Thoracic aorta (tissue), 2 donors: ENCODE measurements at regions not wholly inside any gene's neighbourhood (a gene's known extent, or its start where the extent isn't known, plus 50 kb on each side); places are given as distances from the start of the nearest gene placed in this dataset.

Experiments
- ATAC-seq: fragments of 150-250 bp; one replicate; pipeline ENCODE4 v1.8.0; 2017; ENCODE audit warnings: low read depth; ENCODE audit not compliant: insufficient number of reproducible peaks, low FRiP score
- DNase-seq: peaks from one replicate; pipeline ENCODE4 v3.0.0-alpha.2; 2020; ENCODE audit warnings: low spot score
- H3K27ac ChIP-seq, 2 donors: fragments of 200-600 bp; sonication (generic); 1 replicate in 1 of 2; 2 replicates in 1 of 2; pipeline ENCODE4 v1.5.1; 2016; ENCODE audit warnings: mild to moderate bottlenecking in 2 of 2, moderate library complexity in 2 of 2
- H3K27me3 ChIP-seq: fragments of 200-600 bp; sonication (generic); replicated peaks from 2 replicates; pipeline ENCODE4 v1.6.0; 2016; ENCODE audit warnings: mild to moderate bottlenecking; ENCODE audit not compliant: insufficient read depth
- H3K36me3 ChIP-seq: fragments of 200-600 bp; sonication (generic); one replicate; pipeline ENCODE4 v1.5.1; 2016
- H3K4me1 ChIP-seq, 2 donors: fragments of 200-600 bp; sonication (generic); 1 replicate in 1 of 2; 2 replicates in 1 of 2; pipeline versions ENCODE4 v1.5.1 to v1.6.0; 2016; ENCODE audit warnings: low read depth in 2 of 2, mild to moderate bottlenecking in 1 of 2; ENCODE audit not compliant: control insufficient read depth in 1 of 2
- H3K4me3 ChIP-seq: fragments of 200-600 bp; sonication (generic); 2 replicates; pipeline ENCODE4 v1.5.1; 2016; ENCODE audit warnings: mild to moderate bottlenecking
- H3K9me3 ChIP-seq: fragments of 200-600 bp; sonication (generic); 2 replicates; pipeline ENCODE4 v1.5.1; 2016
- CTCF ChIP-seq: fragments of 200-600 bp; sonication (generic); IDR thresholded peaks from one replicate; pipeline ENCODE4 v1.5.1; 2019; ENCODE audit warnings: antibody characterized with exemption

GRCh38 chr6:140775061-140775460 lies 1357.7 kb upstream of the GJE1 start:
- DNase-seq (no peak), ATAC-seq (no peak)
- H3K4me3 ChIP-seq: no peak overlapping the region
- no peaks in the 10 kb centered on the region for H3K9me3 ChIP-seq
- H3K36me3 ChIP-seq: no peaks in the 10 kb centered on the region
- H3K4me1 ChIP-seq: peaks cover 7 to 21% of the 10 kb centered on the region in 2 donors
- H3K27me3 ChIP-seq: no peaks in the 10 kb centered on the region
- no peak overlapping the region for H3K27ac ChIP-seq
- TF ChIP-seq CTCF: no peak

- no peak for ATAC-seq
- no peak overlapping the region for H3K4me3 ChIP-seq
- no peak overlapping the region for H3K27ac ChIP-seq
Observed at GRCh38 chr6:140774080-140774505, 1358.6 kb upstream of the GJE1 start.

GRCh38 chr6:140773276-140773675 lies 1359.4 kb upstream of the GJE1 start:
- Histone ChIP-seq H3K27me3 (no peaks in the 10 kb centered on the region), H3K36me3 (no peaks in the 10 kb centered on the region), H3K27ac (no peak overlapping the region), H3K4me1 (peaks cover 7 to 21% of the 10 kb centered on the region in 2 donors), H3K4me3 (no peak overlapping the region), H3K9me3 (no peaks in the 10 kb centered on the region)
- DNase-seq (no peak), ATAC-seq (no peak)
- no peak for TF ChIP-seq CTCF

More at GRCh38 chr6:140774080-140774505, 1358.6 kb upstream of the GJE1 start:
- DNase-seq: no peak
- no peaks in the 10 kb centered on the region for H3K9me3 ChIP-seq
- no peaks in the 10 kb centered on the region for H3K27me3 ChIP-seq
- no peaks in the 10 kb centered on the region for H3K36me3 ChIP-seq
- peaks cover 7 to 21% of the 10 kb centered on the region in 2 donors for H3K4me1 ChIP-seq
- TF ChIP-seq CTCF: no peak

GRCh38 chr6:140772576-140772975 lies 1360.1 kb upstream of the GJE1 start:
- peaks cover 7 to 21% of the 10 kb centered on the region in 2 donors for H3K4me1 ChIP-seq
- no peak for ATAC-seq
- H3K4me3 ChIP-seq: no peak overlapping the region
- H3K9me3 ChIP-seq: no peaks in the 10 kb centered on the region
- DNase-seq: no peak
- H3K27me3 ChIP-seq: no peaks in the 10 kb centered on the region
- TF ChIP-seq CTCF: no peak
- no peak overlapping the region for H3K27ac ChIP-seq
- no peaks in the 10 kb centered on the region for H3K36me3 ChIP-seq

GRCh38 chr6:140768133-140768532 lies 1364.6 kb upstream of the GJE1 start:
- ATAC-seq (no peak), DNase-seq (no peak)
- Histone ChIP-seq H3K4me1 (peaks cover 0 to 4% of the 10 kb centered on the region in 2 donors), H3K27ac (no peak overlapping the region), H3K27me3 (no peaks in the 10 kb centered on the region), H3K4me3 (no peak overlapping the region), H3K9me3 (no peaks in the 10 kb centered on the region), H3K36me3 (no peaks in the 10 kb centered on the region)
- no peak for TF ChIP-seq CTCF
